ENCODE measurements at regions not wholly inside any gene's neighbourhood (a gene's known extent, or its start where the extent isn't known, plus 50 kb on each side); places are given as distances from the start of the nearest gene placed in this dataset.

- DNase-seq (no peak), ATAC-seq (no peak)
Observed at GRCh38 chr7:50858528-50859245, 76.0 kb upstream of the GRB10 start.

GRCh38 chr7:50857804-50858489, 75.3 kb upstream of the GRB10 start:
- H3K4me1 ChIP-seq (ENCODE audit: low read depth), result no peaks in the 10 kb centered on the region
- H3K9me3 ChIP-seq, result no peaks in the 10 kb centered on the region
- no peaks in the 10 kb centered on the region for H3K36me3 ChIP-seq (ENCODE audit: low read depth)
- DNase-seq, result no peak
- intact Hi-C loops (cut with DNase I, micrococcal nuclease), result no loop called here
- H3K4me3 ChIP-seq, result no peak overlapping the region
- ATAC-seq, result no peak
- TF ChIP-seq CTCF (IDR thresholded peaks at IDR 0.05), result no peak

More at GRCh38 chr7:50858528-50859245, 76.0 kb upstream of the GRB10 start:
- intact Hi-C loops (cut with DNase I, micrococcal nuclease), result no loop called here
- Histone ChIP-seq H3K4me1 (ENCODE audit: low read depth) (no peaks in the 10 kb centered on the region), H3K36me3 (ENCODE audit: low read depth) (no peaks in the 10 kb centered on the region), H3K4me3 (no peak overlapping the region), H3K9me3 (no peaks in the 10 kb centered on the region)
- no peak for TF ChIP-seq CTCF (IDR thresholded peaks at IDR 0.05)

- no peak for DNase-seq
- intact Hi-C loops (cut with DNase I, micrococcal nuclease), result no loop called here
- Histone ChIP-seq H3K4me3 (no peak overlapping the region), H3K36me3 (ENCODE audit: low read depth) (no peaks in the 10 kb centered on the region), H3K9me3 (no peaks in the 10 kb centered on the region), H3K4me1 (ENCODE audit: low read depth) (no peaks in the 10 kb centered on the region)
- ATAC-seq, result no peak
- TF ChIP-seq CTCF (IDR thresholded peaks at IDR 0.05), result no peak
Observed at GRCh38 chr7:50856806-50857205, 74.1 kb upstream of the GRB10 start.

GRCh38 chr7:50856231-50856630, 73.5 kb upstream of the GRB10 start:
- intact Hi-C loops (cut with DNase I, micrococcal nuclease), result no loop called here
- no peak for TF ChIP-seq CTCF (IDR thresholded peaks at IDR 0.05)
- H3K9me3 ChIP-seq, result no peaks in the 10 kb centered on the region
- no peaks in the 10 kb centered on the region for H3K36me3 ChIP-seq (ENCODE audit: low read depth)
- no peaks in the 10 kb centered on the region for H3K4me1 ChIP-seq (ENCODE audit: low read depth)
- DNase-seq (no peak), ATAC-seq (no peak)
- no peak overlapping the region for H3K4me3 ChIP-seq

GRCh38 chr7:50855526-50855925, 72.8 kb upstream of the GRB10 start:
- TF ChIP-seq CTCF (IDR thresholded peaks at IDR 0.05), result no peak
- Histone ChIP-seq H3K4me3 (no peak overlapping the region), H3K4me1 (ENCODE audit: low read depth) (no peaks in the 10 kb centered on the region), H3K9me3 (no peaks in the 10 kb centered on the region), H3K36me3 (ENCODE audit: low read depth) (no peaks in the 10 kb centered on the region)
- DNase-seq (no peak), ATAC-seq (no peak)
- intact Hi-C loops (cut with DNase I, micrococcal nuclease), result no loop called here

Data from mucosa of descending colon (tissue), 3 donors.